NT2/D1 (cell line): ENCODE measurements at regions not wholly inside any gene's neighbourhood (a gene's known extent, or its start where the extent isn't known, plus 50 kb on each side); places are given as distances from the start of the nearest gene placed in this dataset.

Experiments used
- DNase-seq: peaks from one replicate; pipeline ENCODE4 v3.0.0-alpha.2; 2011; ENCODE audit warnings: low read depth, low spot score
- H3K27me3 ChIP-seq: 2 replicates; pipeline ENCODE4 v1.6.0; 2011; ENCODE audit warnings: mild to moderate bottlenecking; ENCODE audit not compliant: insufficient read length, insufficient read depth
- H3K36me3 ChIP-seq: 2 replicates; pipeline ENCODE4 v1.6.1; 2011; ENCODE audit warnings: mild to moderate bottlenecking, low read length, mixed read lengths; ENCODE audit not compliant: insufficient read depth, insufficient read length
- H3K4me1 ChIP-seq: 2 replicates; pipeline ENCODE4 v1.5.1; 2011; ENCODE audit not compliant: insufficient read depth, insufficient read length
- H3K4me3 ChIP-seq: 2 replicates; pipeline ENCODE4 v1.5.1; 2011; ENCODE audit warnings: low read depth; ENCODE audit not compliant: insufficient read length
- H3K9ac ChIP-seq: 2 replicates; pipeline ENCODE4 v1.6.0; 2011; ENCODE audit warnings: low read depth; ENCODE audit not compliant: insufficient read length
- H3K9me3 ChIP-seq: 2 replicates; pipeline ENCODE4 v1.5.1; 2011; ENCODE audit warnings: mild to moderate bottlenecking, low read length; ENCODE audit not compliant: insufficient read depth
- SUZ12 ChIP-seq: IDR thresholded peaks from 2 replicates; pipeline ENCODE4 v1.6.1; 2011; ENCODE audit not compliant: insufficient read length, insufficient read depth; ENCODE audit errors: extremely low read depth
- YY1 ChIP-seq: IDR thresholded peaks from 2 replicates; pipeline ENCODE4 v1.6.1; 2011; ENCODE audit not compliant: insufficient read length, insufficient read depth
- ZNF274 ChIP-seq: IDR thresholded peaks from 2 replicates; pipeline ENCODE4 v1.6.1; 2011; ENCODE audit warnings: mild to moderate bottlenecking, low read depth, low read length

- H3K4me3 ChIP-seq, result no peak overlapping the region
- H3K4me1 ChIP-seq, result no peaks in the 10 kb centered on the region
- H3K36me3 ChIP-seq, result no peaks in the 10 kb centered on the region
- no peak overlapping the region for H3K9ac ChIP-seq
- no peaks in the 10 kb centered on the region for H3K27me3 ChIP-seq
- H3K9me3 ChIP-seq, result no peaks in the 10 kb centered on the region
- DNase-seq, result no peak
- no peak for TF ChIP-seq YY1
- TF ChIP-seq SUZ12, result no peak
- no peak for TF ChIP-seq ZNF274
Measured at GRCh38 chr14:53493860-53494259, 340.7 kb upstream of the DDHD1 start.

GRCh38 chr14:53493320-53493719, 340.2 kb upstream of the DDHD1 start:
- no peak overlapping the region for H3K9ac ChIP-seq
- H3K4me3 ChIP-seq, result no peak overlapping the region
- no peaks in the 10 kb centered on the region for H3K27me3 ChIP-seq
- DNase-seq, result no peak
- no peaks in the 10 kb centered on the region for H3K9me3 ChIP-seq
- H3K36me3 ChIP-seq, result no peaks in the 10 kb centered on the region
- no peak for TF ChIP-seq SUZ12
- no peak for TF ChIP-seq YY1
- no peak for TF ChIP-seq ZNF274
- H3K4me1 ChIP-seq, result no peaks in the 10 kb centered on the region

- DNase-seq, result no peak
- H3K4me1 ChIP-seq, result no peaks in the 10 kb centered on the region
- H3K4me3 ChIP-seq, result no peak overlapping the region
- H3K9me3 ChIP-seq, result no peaks in the 10 kb centered on the region
- no peaks in the 10 kb centered on the region for H3K27me3 ChIP-seq
- no peaks in the 10 kb centered on the region for H3K36me3 ChIP-seq
- H3K9ac ChIP-seq, result no peak overlapping the region
- no peak for TF ChIP-seq YY1
- no peak for TF ChIP-seq ZNF274
- TF ChIP-seq SUZ12, result no peak
Measured at GRCh38 chr14:53491884-53492277, 338.8 kb upstream of the DDHD1 start.

- H3K4me3 ChIP-seq, result no peak overlapping the region
- TF ChIP-seq ZNF274 (no peak), SUZ12 (no peak), YY1 (no peak)
- H3K9ac ChIP-seq, result no peak overlapping the region
- DNase-seq, result no peak
- no peaks in the 10 kb centered on the region for H3K36me3 ChIP-seq
- no peaks in the 10 kb centered on the region for H3K27me3 ChIP-seq
- no peaks in the 10 kb centered on the region for H3K9me3 ChIP-seq
- H3K4me1 ChIP-seq, result no peaks in the 10 kb centered on the region
Measured at GRCh38 chr14:53491256-53491883, 338.2 kb upstream of the DDHD1 start.

- Histone ChIP-seq H3K4me1 (no peaks in the 10 kb centered on the region), H3K27me3 (no peaks in the 10 kb centered on the region), H3K4me3 (no peak overlapping the region), H3K36me3 (no peaks in the 10 kb centered on the region), H3K9me3 (peaks cover 23% of the 10 kb centered on the region), H3K9ac (no peak overlapping the region)
- TF ChIP-seq ZNF274, result no peak
- no peak for TF ChIP-seq SUZ12
- no peak for TF ChIP-seq YY1
- DNase-seq, result no peak
Measured at GRCh38 chr14:53478174-53478573, 325.1 kb upstream of the DDHD1 start.

GRCh38 chr14:53473480-53473879, 320.4 kb upstream of the DDHD1 start:
- H3K4me1 ChIP-seq, result no peaks in the 10 kb centered on the region
- DNase-seq, result no peak
- TF ChIP-seq SUZ12 (no peak), ZNF274 (no peak), YY1 (no peak)
- H3K27me3 ChIP-seq, result no peaks in the 10 kb centered on the region
- H3K4me3 ChIP-seq, result no peak overlapping the region
- no peaks in the 10 kb centered on the region for H3K36me3 ChIP-seq
- H3K9me3 ChIP-seq, result no peaks in the 10 kb centered on the region
- H3K9ac ChIP-seq, result no peak overlapping the region

- TF ChIP-seq SUZ12, result no peak
- TF ChIP-seq ZNF274, result no peak
- TF ChIP-seq YY1, result no peak
- no peaks in the 10 kb centered on the region for H3K27me3 ChIP-seq
- H3K36me3 ChIP-seq, result no peaks in the 10 kb centered on the region
- H3K9me3 ChIP-seq, result no peaks in the 10 kb centered on the region
- no peak overlapping the region for H3K4me3 ChIP-seq
- H3K9ac ChIP-seq, result no peak overlapping the region
- no peaks in the 10 kb centered on the region for H3K4me1 ChIP-seq
- no peak for DNase-seq
Measured at GRCh38 chr14:53472306-53472705, 319.2 kb upstream of the DDHD1 start.
